GM19239 (cell line): ENCODE measurements at regions not wholly inside any gene's neighbourhood (a gene's known extent, or its start where the extent isn't known, plus 50 kb on each side); places are given as distances from the start of the nearest gene placed in this dataset.
"Not testable (repeated sequence)": the region's sequence is repeated elsewhere in the genome, so short reads cannot be mapped to it uniquely, and the experiment has no call there.

Source experiments
- DNase-seq: peaks from one replicate; pipeline ENCODE4 v3.0.0; 2011; ENCODE audit warnings: low spot score; ENCODE audit not compliant: insufficient read length
- FAIRE-seq: peaks from 2 replicates; lab custom pipeline; 2011; peaks lifted over from hg19 to GRCh38; lab: Jason Lieb, UNC

DNA sequence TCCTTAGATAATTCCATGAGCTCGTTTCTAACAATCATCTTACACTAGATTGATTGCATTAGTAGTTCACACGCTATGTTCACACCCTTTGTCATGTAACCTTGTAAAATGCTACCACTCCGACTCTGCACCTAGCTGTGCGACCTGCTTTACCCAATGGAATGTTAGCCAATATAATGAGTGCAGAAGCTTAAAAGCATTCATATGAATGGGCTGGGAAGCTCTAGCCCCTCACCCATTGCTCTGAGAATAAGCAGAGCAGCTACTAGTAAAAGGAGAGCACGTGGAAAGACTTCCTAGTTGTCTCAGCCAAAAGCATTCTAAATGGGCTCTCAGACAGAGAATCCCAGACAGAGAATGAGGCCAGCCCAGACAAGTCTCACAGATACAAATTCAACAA, 410.6 kb upstream of the UBE2E2 start:
- DNase-seq (no peak), FAIRE-seq (no peak)

DNA sequence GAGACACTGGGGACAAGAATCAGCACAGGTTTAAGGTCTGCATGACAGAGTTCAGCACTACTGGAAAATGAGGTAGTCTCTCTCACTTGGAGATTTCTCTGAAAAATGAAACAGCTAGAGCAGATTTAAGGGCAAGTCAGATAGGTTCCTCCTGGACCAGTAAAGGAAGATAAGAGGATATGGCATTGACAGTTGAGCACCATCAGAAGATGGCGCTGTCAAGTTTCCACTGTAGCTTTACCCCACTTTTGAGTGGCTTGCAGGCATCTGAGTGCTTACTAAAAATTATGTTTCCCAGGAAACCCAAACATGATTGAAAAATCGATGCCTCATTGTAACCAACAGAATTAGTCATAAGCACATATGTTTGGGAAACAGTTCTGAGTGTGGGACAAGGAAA, 407.2 kb upstream of the UBE2E2 start:
- DNase-seq: no peak
- FAIRE-seq: no peak

DNA sequence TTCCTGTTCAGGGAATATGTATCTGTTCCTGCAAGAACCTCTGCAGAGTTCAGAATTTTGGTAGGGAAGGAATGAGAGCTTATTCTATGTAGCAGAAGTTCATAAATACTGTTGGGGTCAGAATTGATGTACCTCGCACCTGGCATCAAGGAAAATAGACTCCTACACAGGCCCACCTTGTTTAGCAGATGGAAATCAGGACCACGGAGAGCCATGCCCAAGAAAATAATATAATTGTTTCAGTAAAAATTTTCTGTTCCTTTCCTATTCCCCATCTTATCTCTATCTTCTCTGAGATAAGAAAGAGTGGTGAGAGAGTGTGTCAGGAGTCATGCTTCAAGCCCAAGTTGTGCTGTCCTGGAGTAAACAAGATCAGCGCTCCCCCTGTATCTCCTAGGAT, 404.7 kb upstream of the UBE2E2 start:
- no peak for FAIRE-seq
- no peak for DNase-seq

GRCh38 chr3:22819209-22819608, 383.9 kb upstream of the UBE2E2 start:
- DNase-seq (no peak), FAIRE-seq (no peak)

DNA sequence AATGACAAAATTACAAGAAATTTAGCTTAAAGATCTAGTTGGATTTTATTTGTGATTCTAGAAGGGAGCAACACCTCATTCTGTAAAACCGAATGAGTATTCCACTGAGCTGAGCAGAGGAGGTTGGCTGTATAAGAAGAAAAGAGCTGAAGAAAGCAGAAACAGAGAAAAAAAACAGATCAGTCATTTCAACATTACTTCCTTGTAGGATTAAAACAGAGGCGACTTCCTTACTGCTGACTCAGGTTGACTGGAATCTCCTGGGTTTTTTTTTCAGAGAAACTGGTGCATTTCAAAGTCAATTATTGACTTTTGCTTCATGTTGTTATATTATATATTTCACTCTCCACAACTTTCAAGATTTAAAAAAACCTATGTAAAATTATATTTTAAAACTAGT, 368.1 kb upstream of the UBE2E2 start:
- FAIRE-seq: no peak

DNA sequence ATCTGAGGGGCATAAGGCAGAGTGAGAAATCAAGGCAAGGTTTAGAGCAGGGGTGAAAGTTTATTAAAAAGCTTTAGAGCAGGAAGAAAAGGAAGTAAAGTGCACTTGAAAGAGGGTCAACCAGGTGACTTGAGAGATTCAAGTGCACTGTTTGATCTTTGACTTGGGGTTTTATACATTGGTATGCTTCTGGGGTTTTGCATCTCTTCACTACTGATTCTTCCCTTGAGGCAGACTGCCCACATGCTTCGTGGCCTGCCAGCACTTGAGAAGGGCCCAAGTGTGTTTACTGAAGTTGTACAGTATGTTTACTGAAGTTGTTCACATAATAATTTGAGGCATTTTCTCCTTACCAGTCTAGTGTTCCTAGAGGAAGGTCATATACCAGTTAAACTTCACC, 367.0 kb upstream of the UBE2E2 start:
- DNase-seq: no peak
- no peak for FAIRE-seq

More for the DNA sequence above, 368.1 kb upstream of the UBE2E2 start:
- no peak for DNase-seq

DNA sequence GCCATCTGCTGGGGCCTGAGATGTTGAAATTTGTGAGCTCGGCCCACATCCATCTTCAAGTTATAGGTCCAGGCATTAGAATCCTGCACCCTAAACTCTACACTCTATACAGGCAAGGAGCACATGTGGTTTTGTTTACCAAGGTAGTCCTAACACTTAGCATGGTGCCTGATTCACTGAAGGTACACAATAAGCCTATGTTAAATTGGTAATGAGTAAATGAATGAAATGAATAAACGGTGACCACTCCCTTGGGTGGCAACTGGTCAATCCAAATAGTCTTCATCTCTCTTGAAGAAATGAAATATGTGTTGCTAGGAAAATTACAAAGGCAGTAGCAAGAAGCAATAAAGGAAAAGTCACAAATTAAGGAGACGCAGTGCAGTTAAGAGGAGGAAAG, 359.3 kb upstream of the UBE2E2 start:
- FAIRE-seq (no peak), DNase-seq (no peak)

GRCh38 chr3:22846566-22846965, 356.6 kb upstream of the UBE2E2 start:
- DNase-seq (no peak), FAIRE-seq (no peak)

GRCh38 chr3:22849583-22849982, 353.5 kb upstream of the UBE2E2 start:
- FAIRE-seq, DNase-seq: not testable (repeated sequence)

- FAIRE-seq (no peak), DNase-seq (no peak)
Measured at GRCh38 chr3:22856811-22857210, 346.3 kb upstream of the UBE2E2 start.

- DNase-seq (no peak), FAIRE-seq (no peak)
Measured at GRCh38 chr3:22858486-22858885, 344.6 kb upstream of the UBE2E2 start.

DNA sequence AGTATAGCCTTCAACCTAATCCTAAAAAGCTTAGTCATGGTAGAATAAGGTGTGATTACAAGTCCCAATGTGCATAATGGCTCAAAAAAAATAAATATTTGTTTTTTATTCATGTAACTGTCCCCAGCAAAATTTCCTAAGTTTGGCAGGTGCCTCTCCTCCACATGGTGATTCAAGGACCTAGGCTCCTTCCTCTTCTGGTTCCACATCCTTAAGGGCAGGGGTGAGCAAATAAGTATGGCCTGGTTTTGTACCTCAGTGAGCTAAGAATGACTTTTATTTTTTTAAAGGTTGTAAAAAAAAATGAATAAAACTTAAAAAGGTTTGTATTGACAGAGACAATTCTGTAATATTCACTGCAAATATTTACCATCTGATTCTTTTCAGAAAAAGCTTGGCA, 343.5 kb upstream of the UBE2E2 start:
- FAIRE-seq: no peak

DNA sequence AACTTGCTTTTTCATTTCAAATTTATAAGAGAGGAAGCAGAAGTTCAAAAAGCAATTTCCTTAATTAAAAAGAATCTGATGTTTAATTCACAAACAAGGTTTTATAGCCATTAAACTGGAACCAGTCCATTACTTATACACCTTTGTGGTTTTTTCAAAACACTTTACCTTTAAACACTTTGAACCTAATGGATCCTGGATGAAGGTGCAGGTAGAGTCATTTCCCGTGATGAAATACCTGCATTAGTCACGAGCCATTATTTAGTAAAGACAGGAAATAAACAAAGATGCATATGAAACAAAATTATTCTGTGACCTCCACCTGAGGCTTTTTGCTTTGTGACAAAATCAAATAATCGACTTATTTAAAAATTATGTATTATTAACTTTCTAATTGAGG, 341.7 kb upstream of the UBE2E2 start:
- FAIRE-seq (no peak), DNase-seq (no peak)

More for the DNA sequence above, 343.5 kb upstream of the UBE2E2 start:
- no peak for DNase-seq

DNA sequence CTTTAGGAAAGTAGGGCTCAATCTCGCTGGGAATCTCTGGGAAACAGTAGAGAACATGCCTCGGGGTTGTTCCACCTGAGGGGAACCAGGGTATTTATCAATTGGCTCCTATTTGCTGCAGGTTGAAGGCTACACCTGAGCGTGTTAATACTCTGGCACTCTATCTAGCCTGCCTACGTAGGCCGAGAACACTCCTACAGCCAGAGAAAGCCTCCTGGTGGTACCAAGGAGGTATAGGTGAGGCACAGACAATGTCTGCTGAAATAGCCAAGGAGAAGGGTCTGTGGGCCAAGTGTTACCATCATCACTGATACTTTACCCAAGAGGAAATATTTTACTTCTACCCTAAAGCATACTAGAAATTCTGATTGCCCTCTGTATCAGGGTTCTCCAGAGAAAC, 341.0 kb upstream of the UBE2E2 start:
- FAIRE-seq (no peak), DNase-seq (no peak)

- FAIRE-seq, DNase-seq: not testable (repeated sequence)
Measured at GRCh38 chr3:22882834-22883233, 320.3 kb upstream of the UBE2E2 start.

DNA sequence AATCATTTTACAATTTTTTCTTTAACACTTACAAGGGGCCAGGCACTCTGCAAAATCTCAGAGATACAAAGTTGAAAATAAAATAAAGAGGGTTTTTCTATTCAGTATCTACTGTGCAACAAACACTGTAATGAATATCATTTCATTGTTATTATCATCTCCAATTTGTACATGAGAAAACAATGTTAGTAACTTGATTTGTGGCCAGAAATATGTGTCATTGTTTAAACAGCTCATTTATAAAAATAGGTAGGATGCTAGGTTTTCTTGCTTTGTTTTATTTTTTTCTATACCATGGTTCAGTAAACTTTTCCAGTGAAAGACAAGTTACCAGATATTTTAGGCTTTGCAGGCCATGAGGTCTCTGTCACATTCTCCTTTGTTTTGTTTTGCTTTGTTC, 318.1 kb upstream of the UBE2E2 start:
- FAIRE-seq (no peak), DNase-seq (no peak)

- FAIRE-seq: no peak
- DNase-seq: no peak
Measured at GRCh38 chr3:22885574-22886341, 317.4 kb upstream of the UBE2E2 start.

DNA sequence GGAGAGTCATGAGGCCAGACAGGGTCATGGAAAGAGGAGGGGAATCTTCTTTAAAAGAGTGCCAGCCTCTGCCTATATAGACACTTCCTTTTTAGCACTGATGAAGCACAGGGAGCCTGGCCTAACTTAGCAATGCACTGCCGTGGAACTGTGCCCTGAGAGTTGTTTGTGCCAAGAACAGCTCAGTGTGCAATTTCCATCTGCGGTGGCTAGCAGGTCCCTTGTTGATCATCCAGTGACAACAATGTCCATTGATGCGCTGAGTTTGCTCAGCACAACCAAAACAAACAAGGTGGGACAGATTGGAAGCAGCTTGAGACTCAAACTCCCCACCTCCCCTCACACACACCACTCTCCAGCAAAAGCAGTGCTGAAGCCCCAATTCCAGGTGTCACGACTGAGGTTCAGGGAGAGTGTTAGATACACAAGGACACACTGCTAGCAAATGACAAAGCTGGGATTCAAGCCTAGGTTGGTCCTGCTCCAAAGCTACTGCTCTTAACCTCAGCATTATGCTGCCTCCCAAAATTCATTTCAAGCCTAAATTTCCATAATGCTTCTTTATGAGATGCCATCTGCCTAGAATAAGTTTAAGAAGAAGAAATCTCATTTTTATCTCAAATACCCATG, 316.6 kb upstream of the UBE2E2 start:
- no peak for FAIRE-seq

GRCh38 chr3:22887664-22888291, 315.3 kb upstream of the UBE2E2 start:
- DNase-seq: no peak
- no peak for FAIRE-seq

More for the DNA sequence above, 316.6 kb upstream of the UBE2E2 start:
- DNase-seq: no peak

DNA sequence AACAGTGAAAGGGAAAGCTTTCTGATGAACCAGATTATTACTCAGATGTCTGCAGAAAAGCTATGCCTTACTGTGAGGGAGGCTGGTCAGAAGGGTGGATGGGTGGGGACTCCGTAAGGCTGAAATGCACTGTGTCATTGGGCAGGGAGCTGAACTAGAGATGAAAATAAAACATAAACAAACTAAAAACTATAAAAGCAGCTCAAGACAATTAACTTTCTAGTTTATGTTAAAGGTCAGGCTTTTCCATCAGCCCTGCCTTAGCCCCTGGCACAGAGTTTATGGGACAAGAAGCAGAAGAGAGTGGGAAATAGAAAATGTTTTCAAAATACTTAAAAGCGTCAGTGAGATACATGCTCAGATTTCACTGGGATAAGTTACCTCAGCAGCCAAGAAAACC, 310.0 kb upstream of the UBE2E2 start:
- DNase-seq: no peak
- no peak for FAIRE-seq

- DNase-seq (no peak), FAIRE-seq (no peak)
Measured at GRCh38 chr3:22893644-22894325, 309.3 kb upstream of the UBE2E2 start.
